SK-N-SH treated with all-trans-retinoic acid at 6 μM for 48 hours (cell line): ENCODE measurements at regions not wholly inside any gene's neighbourhood (a gene's known extent, or its start where the extent isn't known, plus 50 kb on each side); places are given as distances from the start of the nearest gene placed in this dataset.

Experiments
- ATAC-seq: fragments of 200-7000 bp; cut with Tn5 transposase; 3 replicates; pipeline ENCODE4 v1.9.1; 2020; ENCODE audit warnings: mild to moderate bottlenecking, moderate library complexity
- BACH2 ChIP-seq: fragments of 250-450 bp; sonication (Bioruptor Pico); IDR thresholded peaks from 2 replicates; pipeline ENCODE4 v1.9.0; 2021; ENCODE audit warnings: mild to moderate bottlenecking, borderline replicate concordance
- CREB5 ChIP-seq: fragments of 250-450 bp; sonication (Bioruptor Pico); IDR thresholded peaks from 2 replicates; pipeline ENCODE4 v1.5.1; 2020; ENCODE audit warnings: low read depth, mild to moderate bottlenecking, moderate library complexity
- CSDC2 ChIP-seq: fragments of 250-450 bp; sonication (Bioruptor Pico); IDR thresholded peaks from 2 replicates; pipeline ENCODE4 v1.5.0; 2020; ENCODE audit warnings: mild to moderate bottlenecking, moderate library complexity
- CSRNP3 ChIP-seq: fragments of 250-450 bp; sonication (Bioruptor Pico); IDR thresholded peaks from 2 replicates; pipeline ENCODE4 v1.5.1; 2021; ENCODE audit warnings: mild to moderate bottlenecking, moderate library complexity
- ESRRG ChIP-seq: fragments of 250-450 bp; sonication (Bioruptor Pico); IDR thresholded peaks from 2 replicates; pipeline ENCODE4 v1.6.1; 2021; ENCODE audit warnings: mild to moderate bottlenecking
- ISL1 ChIP-seq: fragments of 250-450 bp; sonication (Bioruptor Pico); IDR thresholded peaks from 2 replicates; pipeline ENCODE4 v2.1.2; 2022; ENCODE audit warnings: mild to moderate bottlenecking, moderate library complexity
- OSR1 ChIP-seq: fragments of 250-450 bp; sonication (Bioruptor Pico); IDR thresholded peaks from 2 replicates; pipeline ENCODE4 v1.8.0; 2022; ENCODE audit warnings: moderate library complexity, mild to moderate bottlenecking, inconsistent platforms
- PATZ1 ChIP-seq: fragments of 250-450 bp; sonication (Bioruptor Pico); IDR thresholded peaks from 2 replicates; pipeline ENCODE4 v1.8.0; 2020; ENCODE audit warnings: mild to moderate bottlenecking, moderate library complexity, borderline replicate concordance
- POU6F1 ChIP-seq: fragments of 250-450 bp; sonication (Bioruptor Pico); IDR thresholded peaks from 2 replicates; pipeline ENCODE4 v1.8.0; 2021; ENCODE audit warnings: low read depth, mild to moderate bottlenecking, moderate library complexity, borderline replicate concordance
- PPARA ChIP-seq: fragments of 250-450 bp; sonication (Bioruptor Pico); IDR thresholded peaks from 2 replicates; pipeline ENCODE4 v1.5.0; 2020; ENCODE audit warnings: mild to moderate bottlenecking, borderline replicate concordance
- SNAI2 ChIP-seq: fragments of 250-450 bp; sonication (Bioruptor Pico); IDR thresholded peaks from 2 replicates; pipeline ENCODE4 v1.5.0; 2020; ENCODE audit warnings: mild to moderate bottlenecking, moderate library complexity
- TOX ChIP-seq: fragments of 250-450 bp; sonication (Bioruptor Pico); IDR thresholded peaks from 2 replicates; pipeline ENCODE4 v1.8.0; 2021; ENCODE audit warnings: mild to moderate bottlenecking, moderate library complexity, borderline replicate concordance
- TSHZ2 ChIP-seq: fragments of 250-450 bp; sonication (Bioruptor Pico); IDR thresholded peaks from 2 replicates; pipeline ENCODE4 v1.5.0; 2020; ENCODE audit warnings: mild to moderate bottlenecking, moderate library complexity
- ZC3H10 ChIP-seq: fragments of 250-450 bp; sonication (Bioruptor Pico); IDR thresholded peaks from 2 replicates; pipeline ENCODE4 v1.5.1; 2021; ENCODE audit warnings: mild to moderate bottlenecking, moderate library complexity
- ZFP30 ChIP-seq: fragments of 450-650 bp; formaldehyde crosslinking; IDR thresholded peaks from 2 replicates; pipeline ENCODE4 v1.5.0; 2022; ENCODE audit warnings: mild to moderate bottlenecking, moderate library complexity
- ZNF565 ChIP-seq: fragments of 450-650 bp; formaldehyde crosslinking; conservative IDR thresholded peaks from 2 replicates; pipeline ENCODE4 v1.5.0; 2020; ENCODE audit warnings: low read depth, mild to moderate bottlenecking, moderate library complexity
- ZNF70 ChIP-seq: fragments of 450-650 bp; formaldehyde crosslinking; IDR thresholded peaks from 2 replicates; pipeline ENCODE4 v1.5.0; 2020; ENCODE audit warnings: mild to moderate bottlenecking, moderate library complexity

- TF ChIP-seq TSHZ2 (no peak), TOX (CRISPR knock-in tag) (no peak), CSDC2 (CRISPR knock-in tag) (no peak), CREB5 (CRISPR knock-in tag) (no peak)
Measured at GRCh38 chr12:5364036-5364770, 67.7 kb upstream of the NTF3 start (continued).

GRCh38 chr12:5369298-5369697 is 62.6 kb upstream of the NTF3 start:
- TF ChIP-seq POU6F1 (no peak), SNAI2 (no peak), ZNF70 (CRISPR knock-in tag) (no peak), CSDC2 (CRISPR knock-in tag) (no peak), ZFP30 (CRISPR knock-in tag) (no peak), ZNF565 (CRISPR knock-in tag) (no peak), TSHZ2 (no peak)
- ATAC-seq: no peak

GRCh38 chr12:5371631-5372030 is 60.3 kb upstream of the NTF3 start:
- no peak for ATAC-seq
- TF ChIP-seq PPARA: no peak
- no peak for TF ChIP-seq ESRRG (CRISPR knock-in tag)
- TF ChIP-seq, all 23 proteins: peak for 0

GRCh38 chr12:5374713-5375112 is 57.2 kb upstream of the NTF3 start:
- no peak for ATAC-seq
- TF ChIP-seq ZNF565 (CRISPR knock-in tag): no peak
- TF ChIP-seq ISL1: no peak

GRCh38 chr12:5375547-5376295 is 56.2 kb upstream of the NTF3 start:
- no peak for ATAC-seq
- TF ChIP-seq SNAI2: no peak
- no peak for TF ChIP-seq TOX (CRISPR knock-in tag)
- no peak for TF ChIP-seq BACH2 (CRISPR knock-in tag)
- TF ChIP-seq CSRNP3 (CRISPR knock-in tag): no peak
- no peak for TF ChIP-seq CSDC2 (CRISPR knock-in tag)
- TF ChIP-seq OSR1 (CRISPR knock-in tag): no peak
- no peak for TF ChIP-seq ZC3H10 (CRISPR knock-in tag)
- TF ChIP-seq ISL1: no peak
- TF ChIP-seq PATZ1 (CRISPR knock-in tag): no peak
- no peak for TF ChIP-seq TSHZ2
- no peak for TF ChIP-seq PPARA
